Endothelial cell of umbilical vein (primary cell): ENCODE measurements at regions not wholly inside any gene's neighbourhood (a gene's known extent, or its start where the extent isn't known, plus 50 kb on each side); places are given as distances from the start of the nearest gene placed in this dataset.

ENCODE experiments used
- POLR2AphosphoS5 ChIP-seq: IDR thresholded peaks from 2 replicates; pipeline ENCODE4 v1.6.1; 2012; ENCODE audit warnings: low read depth, mild to moderate bottlenecking, control low read depth, low read length, moderate library complexity; ENCODE audit not compliant: insufficient read depth
- TF ChIP-seq, protein P1 (sequence below), 2 donors: IDR thresholded peaks; 1 replicate in 1 of 2; 2 replicates in 1 of 2; pipeline ENCODE4 v1.5.1; 2011; ENCODE audit warnings: low read length in 2 of 2, mild to moderate bottlenecking in 2 of 2, moderate library complexity in 2 of 2, control low read depth in 1 of 2, inconsistent platforms in 1 of 2, low read depth in 1 of 2; ENCODE audit not compliant: insufficient read depth in 1 of 2; ENCODE audit errors: extremely low read depth in 1 of 2

DNA sequence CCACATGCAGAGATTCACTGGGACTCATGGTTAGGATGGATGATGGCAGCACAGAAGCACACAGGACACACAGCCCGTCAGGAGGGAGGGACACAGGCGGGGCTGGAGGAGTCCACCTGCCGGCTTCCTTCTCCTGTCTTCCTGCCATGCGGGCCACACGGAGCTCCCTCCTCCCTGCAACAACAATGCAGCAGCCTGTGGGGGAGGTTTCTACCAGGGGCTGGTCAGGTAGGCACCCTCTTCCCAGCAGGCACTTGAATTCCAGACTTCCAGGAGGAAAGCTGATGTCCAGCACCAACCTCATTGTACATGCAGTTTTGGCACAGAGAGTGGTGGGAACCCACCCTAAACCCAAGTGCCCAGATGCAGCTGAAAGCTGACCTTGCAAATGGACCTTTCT is 341.2 kb downstream of the GLRX3 start:
- TF ChIP-seq POLR2AphosphoS5, result no peak
- TF ChIP-seq, protein P1, sequence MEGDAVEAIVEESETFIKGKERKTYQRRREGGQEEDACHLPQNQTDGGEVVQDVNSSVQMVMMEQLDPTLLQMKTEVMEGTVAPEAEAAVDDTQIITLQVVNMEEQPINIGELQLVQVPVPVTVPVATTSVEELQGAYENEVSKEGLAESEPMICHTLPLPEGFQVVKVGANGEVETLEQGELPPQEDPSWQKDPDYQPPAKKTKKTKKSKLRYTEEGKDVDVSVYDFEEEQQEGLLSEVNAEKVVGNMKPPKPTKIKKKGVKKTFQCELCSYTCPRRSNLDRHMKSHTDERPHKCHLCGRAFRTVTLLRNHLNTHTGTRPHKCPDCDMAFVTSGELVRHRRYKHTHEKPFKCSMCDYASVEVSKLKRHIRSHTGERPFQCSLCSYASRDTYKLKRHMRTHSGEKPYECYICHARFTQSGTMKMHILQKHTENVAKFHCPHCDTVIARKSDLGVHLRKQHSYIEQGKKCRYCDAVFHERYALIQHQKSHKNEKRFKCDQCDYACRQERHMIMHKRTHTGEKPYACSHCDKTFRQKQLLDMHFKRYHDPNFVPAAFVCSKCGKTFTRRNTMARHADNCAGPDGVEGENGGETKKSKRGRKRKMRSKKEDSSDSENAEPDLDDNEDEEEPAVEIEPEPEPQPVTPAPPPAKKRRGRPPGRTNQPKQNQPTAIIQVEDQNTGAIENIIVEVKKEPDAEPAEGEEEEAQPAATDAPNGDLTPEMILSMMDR (IDR thresholded peaks at IDR 0.05; ENCODE audit: extremely low read depth in 1 of 2, insufficient read depth in 1 of 2, low read depth in 1 of 2, low read length in 2 of 2), result no peak
